Fibroblast of lung (primary cell): ENCODE measurements at regions not wholly inside any gene's neighbourhood (a gene's known extent, or its start where the extent isn't known, plus 50 kb on each side); places are given as distances from the start of the nearest gene placed in this dataset.

Source experiments
- DNase-seq, 2 donors: peaks; one replicate each; pipeline versions ENCODE4 v3.0.0 to v3.0.0-alpha.2; 2010; ENCODE audit warnings: low read depth in 2 of 2
- H2AFZ ChIP-seq: 2 replicates; pipeline ENCODE4 v1.5.1; 2012; ENCODE audit warnings: low read length, control low read depth, inconsistent platforms
- H3K27ac ChIP-seq: 2 replicates; pipeline ENCODE4 v1.5.1; 2011; ENCODE audit warnings: low read length, control low read depth; ENCODE audit not compliant: insufficient read depth
- H3K27me3 ChIP-seq: 2 replicates; pipeline ENCODE4 v1.5.1; 2011; ENCODE audit warnings: mild to moderate bottlenecking, low read length; ENCODE audit not compliant: control insufficient read depth, insufficient read depth
- H3K36me3 ChIP-seq: 2 replicates; pipeline ENCODE4 v1.5.1; 2011; ENCODE audit warnings: low read length; ENCODE audit not compliant: control insufficient read depth, insufficient read depth
- H3K4me1 ChIP-seq: 2 replicates; pipeline ENCODE4 v1.5.1; 2011; ENCODE audit warnings: low read length; ENCODE audit not compliant: control insufficient read depth, insufficient read depth; ENCODE audit errors: extremely low read depth
- H3K4me2 ChIP-seq: 2 replicates; pipeline ENCODE4 v1.5.1; 2011; ENCODE audit warnings: low read length, control low read depth; ENCODE audit not compliant: insufficient read depth; ENCODE audit errors: extremely low read depth
- H3K4me3 ChIP-seq, 4 experiments: fragments of 200-600 bp in 1 of 4; sonication (generic) in 1 of 4; replicated peaks in 1 of 4; 2 replicates each; pipeline ENCODE4 v1.5.1; 2011 to 2016; ENCODE audit warnings: low read length in 4 of 4, low read depth in 3 of 4, mild to moderate bottlenecking in 3 of 4, control low read depth in 2 of 4, inconsistent platforms in 1 of 4, mixed read lengths in 1 of 4; ENCODE audit not compliant: insufficient read depth in 1 of 4; ENCODE audit errors: control extremely low read depth in 1 of 4
- H3K79me2 ChIP-seq: 2 replicates; pipeline ENCODE4 v1.5.1; 2012; ENCODE audit warnings: mild to moderate bottlenecking, low read length, inconsistent platforms; ENCODE audit not compliant: control insufficient read depth, insufficient read depth
- H3K9ac ChIP-seq: 2 replicates; pipeline ENCODE4 v1.5.1; 2011; ENCODE audit warnings: mild to moderate bottlenecking, low read length, control low read depth; ENCODE audit not compliant: insufficient read depth
- H3K9me3 ChIP-seq: 2 replicates; pipeline ENCODE4 v1.5.1; 2012; ENCODE audit warnings: low read depth, low read length; ENCODE audit not compliant: control insufficient read depth, insufficient read depth
- H4K20me1 ChIP-seq: 2 replicates; pipeline ENCODE4 v1.5.1; 2011; ENCODE audit warnings: low read length; ENCODE audit not compliant: control insufficient read depth, insufficient read depth; ENCODE audit errors: extremely low read depth
- CTCF ChIP-seq, 2 donors: IDR thresholded peaks in 1 of 2; conservative IDR thresholded peaks in 1 of 2; 1 replicate in 1 of 2; 2 replicates in 1 of 2; pipeline ENCODE4 v1.5.1; 2011 to 2012; ENCODE audit warnings: low read length in 2 of 2, control low read depth in 1 of 2, inconsistent platforms in 1 of 2, low read depth in 1 of 2, mild to moderate bottlenecking in 1 of 2
- EZH2 ChIP-seq: IDR thresholded peaks from 2 replicates; pipeline ENCODE4 v1.5.1; 2012; ENCODE audit warnings: low read length, control low read depth, mild to moderate bottlenecking; ENCODE audit errors: missing control alignments

GRCh38 chr9:115597330-115597895, 479.5 kb upstream of the TNC start:
- no peak for DNase-seq
- no peaks in the 10 kb centered on the region for H3K9me3 ChIP-seq
- no peak overlapping the region for H3K9ac ChIP-seq
- H3K36me3 ChIP-seq = no peaks in the 10 kb centered on the region
- H3K4me1 ChIP-seq = peaks cover 21% of the 10 kb centered on the region
- H3K27ac ChIP-seq = peak overlapping the region; percentile 27
- no peaks in the 10 kb centered on the region for H4K20me1 ChIP-seq
- H3K27me3 ChIP-seq = no peaks in the 10 kb centered on the region
- no peak overlapping the region for H3K4me2 ChIP-seq
- TF ChIP-seq CTCF (conservative IDR thresholded peaks at IDR 0.05 in 1 of 2, IDR thresholded peaks at IDR 0.05 in 1 of 2; ENCODE audit: low read depth in 1 of 2, low read length in 2 of 2) (no peak), EZH2 (no peak)
- H2AFZ ChIP-seq = no peak overlapping the region
- H3K79me2 ChIP-seq = no peaks in the 10 kb centered on the region
- peak overlapping the region in 1 of 4 experiments; percentile 45 for H3K4me3 ChIP-seq

GRCh38 chr9:115598751-115599150, 480.8 kb upstream of the TNC start:
- Histone ChIP-seq H3K79me2 (no peaks in the 10 kb centered on the region), H3K4me1 (peaks cover 17% of the 10 kb centered on the region), H3K4me2 (no peak overlapping the region), H3K9ac (no peak overlapping the region), H3K36me3 (no peaks in the 10 kb centered on the region), H3K9me3 (no peaks in the 10 kb centered on the region), H3K4me3 (no peak overlapping the region), H3K27me3 (no peaks in the 10 kb centered on the region), H3K27ac (no peak overlapping the region), H2AFZ (no peak overlapping the region), H4K20me1 (no peaks in the 10 kb centered on the region)
- DNase-seq = no peak
- TF ChIP-seq CTCF (conservative IDR thresholded peaks at IDR 0.05 in 1 of 2, IDR thresholded peaks at IDR 0.05 in 1 of 2; ENCODE audit: low read depth in 1 of 2, low read length in 2 of 2) (no peak), EZH2 (no peak)

- Histone ChIP-seq H3K27ac (no peak overlapping the region), H3K4me3 (no peak overlapping the region)
Observed at GRCh38 chr9:115599898-115600297, 481.9 kb upstream of the TNC start.

More at GRCh38 chr9:115599898-115600297, 481.9 kb upstream of the TNC start:
- no peak for TF ChIP-seq CTCF (conservative IDR thresholded peaks at IDR 0.05 in 1 of 2, IDR thresholded peaks at IDR 0.05 in 1 of 2; ENCODE audit: low read depth in 1 of 2, low read length in 2 of 2)
- no peak for TF ChIP-seq EZH2
- Histone ChIP-seq H2AFZ (no peak overlapping the region), H3K36me3 (no peaks in the 10 kb centered on the region), H3K4me2 (no peak overlapping the region), H3K4me1 (peaks cover 13% of the 10 kb centered on the region), H3K9ac (no peak overlapping the region), H3K79me2 (no peaks in the 10 kb centered on the region), H4K20me1 (no peaks in the 10 kb centered on the region), H3K27me3 (no peaks in the 10 kb centered on the region), H3K9me3 (no peaks in the 10 kb centered on the region)
- no peak for DNase-seq
